ENCODE measurements at regions not wholly inside any gene's neighbourhood (a gene's known extent, or its start where the extent isn't known, plus 50 kb on each side); places are given as distances from the start of the nearest gene placed in this dataset.

GRCh38 chr9:1668441-1668840 is 346.7 kb upstream of the SMARCA2 start:
- Histone ChIP-seq H3K27me3 (ENCODE audit: control insufficient read depth, extremely low read depth, insufficient read depth, low read length) (no peaks in the 10 kb centered on the region), H3K9ac (ENCODE audit: control insufficient read depth, extremely low read depth, insufficient read depth, low read length) (no peak overlapping the region), H3K4me2 (ENCODE audit: control insufficient read depth, extremely low read depth, insufficient read depth, low read depth, low read length) (no peak overlapping the region), H4K20me1 (ENCODE audit: control insufficient read depth, extremely low read depth, insufficient read depth, low read length) (no peaks in the 10 kb centered on the region), H3K36me3 (ENCODE audit: control insufficient read depth in 2 of 2, extremely low read depth in 1 of 2, insufficient read depth in 2 of 2, low read length in 2 of 2) (no peaks in the 10 kb centered on the region), H3K4me1 (ENCODE audit: control insufficient read depth, extremely low read depth, insufficient read depth, low read length) (no peaks in the 10 kb centered on the region), H3K9me1 (ENCODE audit: control insufficient read depth, extremely low read depth, insufficient read depth, low read length) (no peaks in the 10 kb centered on the region), H3K9me3 (ENCODE audit: control insufficient read depth, low read depth, low read length) (no peaks in the 10 kb centered on the region), H3K27ac (ENCODE audit: control insufficient read depth, insufficient read depth, low read length) (no peak overlapping the region), H3K79me2 (ENCODE audit: control insufficient read depth, insufficient read depth, low read length) (no peaks in the 10 kb centered on the region), H2AFZ (ENCODE audit: control insufficient read depth, low read length) (no peak overlapping the region), H3K4me3 (ENCODE audit: control insufficient read depth in 2 of 3, extremely low read depth in 1 of 3, insufficient read depth in 2 of 3, low read depth in 1 of 3, low read length in 3 of 3) (no peak overlapping the region)
- no peak for DNase-seq (ENCODE audit: low read depth, low spot score)
- TF ChIP-seq EZH2 (IDR thresholded peaks at IDR 0.05; ENCODE audit: low read length), result no peak
- TF ChIP-seq, protein P1, sequence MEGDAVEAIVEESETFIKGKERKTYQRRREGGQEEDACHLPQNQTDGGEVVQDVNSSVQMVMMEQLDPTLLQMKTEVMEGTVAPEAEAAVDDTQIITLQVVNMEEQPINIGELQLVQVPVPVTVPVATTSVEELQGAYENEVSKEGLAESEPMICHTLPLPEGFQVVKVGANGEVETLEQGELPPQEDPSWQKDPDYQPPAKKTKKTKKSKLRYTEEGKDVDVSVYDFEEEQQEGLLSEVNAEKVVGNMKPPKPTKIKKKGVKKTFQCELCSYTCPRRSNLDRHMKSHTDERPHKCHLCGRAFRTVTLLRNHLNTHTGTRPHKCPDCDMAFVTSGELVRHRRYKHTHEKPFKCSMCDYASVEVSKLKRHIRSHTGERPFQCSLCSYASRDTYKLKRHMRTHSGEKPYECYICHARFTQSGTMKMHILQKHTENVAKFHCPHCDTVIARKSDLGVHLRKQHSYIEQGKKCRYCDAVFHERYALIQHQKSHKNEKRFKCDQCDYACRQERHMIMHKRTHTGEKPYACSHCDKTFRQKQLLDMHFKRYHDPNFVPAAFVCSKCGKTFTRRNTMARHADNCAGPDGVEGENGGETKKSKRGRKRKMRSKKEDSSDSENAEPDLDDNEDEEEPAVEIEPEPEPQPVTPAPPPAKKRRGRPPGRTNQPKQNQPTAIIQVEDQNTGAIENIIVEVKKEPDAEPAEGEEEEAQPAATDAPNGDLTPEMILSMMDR (optimal IDR thresholded peaks at IDR 0.05 in 1 of 3, IDR thresholded peaks at IDR 0.05 in 1 of 3, conservative IDR thresholded peaks at IDR 0.05 in 1 of 3; ENCODE audit: extremely low read depth in 1 of 3, insufficient read depth in 2 of 3, low read length in 3 of 3), result no peak
- FAIRE-seq, result no peak
- dilution Hi-C loops (cut with MboI; ENCODE audit: extremely low pct_ligation_motif_present, low sequenced_read_pairs), result no loop called here

GRCh38 chr9:1673300-1673699 is 341.8 kb upstream of the SMARCA2 start:
- H3K36me3 ChIP-seq (ENCODE audit: control insufficient read depth in 2 of 2, extremely low read depth in 1 of 2, insufficient read depth in 2 of 2, low read length in 2 of 2), result no peaks in the 10 kb centered on the region
- no peaks in the 10 kb centered on the region for H3K4me1 ChIP-seq (ENCODE audit: control insufficient read depth, extremely low read depth, insufficient read depth, low read length)
- dilution Hi-C loops (cut with MboI; ENCODE audit: extremely low pct_ligation_motif_present, low sequenced_read_pairs), result no loop called here
- H3K27me3 ChIP-seq (ENCODE audit: control insufficient read depth, extremely low read depth, insufficient read depth, low read length), result no peaks in the 10 kb centered on the region
- H3K9me1 ChIP-seq (ENCODE audit: control insufficient read depth, extremely low read depth, insufficient read depth, low read length), result no peaks in the 10 kb centered on the region
- H3K79me2 ChIP-seq (ENCODE audit: control insufficient read depth, insufficient read depth, low read length), result no peaks in the 10 kb centered on the region
- no peak overlapping the region for H3K4me2 ChIP-seq (ENCODE audit: control insufficient read depth, extremely low read depth, insufficient read depth, low read depth, low read length)
- no peak overlapping the region for H3K9ac ChIP-seq (ENCODE audit: control insufficient read depth, extremely low read depth, insufficient read depth, low read length)
- H3K27ac ChIP-seq (ENCODE audit: control insufficient read depth, insufficient read depth, low read length), result no peak overlapping the region
- TF ChIP-seq, protein P1 (optimal IDR thresholded peaks at IDR 0.05 in 1 of 3, IDR thresholded peaks at IDR 0.05 in 1 of 3, conservative IDR thresholded peaks at IDR 0.05 in 1 of 3; ENCODE audit: extremely low read depth in 1 of 3, insufficient read depth in 2 of 3, low read length in 3 of 3), result no peak
- TF ChIP-seq EZH2 (IDR thresholded peaks at IDR 0.05; ENCODE audit: low read length), result no peak
- H3K9me3 ChIP-seq (ENCODE audit: control insufficient read depth, low read depth, low read length), result no peaks in the 10 kb centered on the region
- no peak overlapping the region for H3K4me3 ChIP-seq (ENCODE audit: control insufficient read depth in 2 of 3, extremely low read depth in 1 of 3, insufficient read depth in 2 of 3, low read depth in 1 of 3, low read length in 3 of 3)
- H2AFZ ChIP-seq (ENCODE audit: control insufficient read depth, low read length), result no peak overlapping the region
- no peaks in the 10 kb centered on the region for H4K20me1 ChIP-seq (ENCODE audit: control insufficient read depth, extremely low read depth, insufficient read depth, low read length)
- DNase-seq (ENCODE audit: low read depth, low spot score) (no peak), FAIRE-seq (no peak)
